ENCODE measurements at regions not wholly inside any gene's neighbourhood (a gene's known extent, or its start where the extent isn't known, plus 50 kb on each side); places are given as distances from the start of the nearest gene placed in this dataset.

DNA sequence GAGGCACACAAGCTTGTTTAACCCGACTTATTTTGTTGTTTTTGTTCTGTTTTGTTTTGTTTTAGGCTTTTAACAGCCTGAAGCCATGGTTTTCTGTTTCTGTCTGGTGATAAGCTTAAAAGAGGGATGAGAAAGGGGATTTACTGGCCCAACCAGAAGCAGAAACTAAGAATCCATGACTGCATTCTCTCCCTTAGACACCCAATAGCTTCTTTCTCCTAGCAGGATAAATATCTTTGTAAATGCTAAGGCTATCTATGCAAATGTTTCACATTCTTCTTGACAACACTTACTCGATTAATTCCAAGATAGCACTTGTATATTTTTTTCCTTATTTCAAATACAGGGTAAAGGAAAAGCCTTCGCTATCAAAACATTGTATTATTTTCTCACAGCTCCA is 53.7 kb upstream of the SMAD1 start:
- no peak for DNase-seq (ENCODE audit: low spot score)

DNA sequence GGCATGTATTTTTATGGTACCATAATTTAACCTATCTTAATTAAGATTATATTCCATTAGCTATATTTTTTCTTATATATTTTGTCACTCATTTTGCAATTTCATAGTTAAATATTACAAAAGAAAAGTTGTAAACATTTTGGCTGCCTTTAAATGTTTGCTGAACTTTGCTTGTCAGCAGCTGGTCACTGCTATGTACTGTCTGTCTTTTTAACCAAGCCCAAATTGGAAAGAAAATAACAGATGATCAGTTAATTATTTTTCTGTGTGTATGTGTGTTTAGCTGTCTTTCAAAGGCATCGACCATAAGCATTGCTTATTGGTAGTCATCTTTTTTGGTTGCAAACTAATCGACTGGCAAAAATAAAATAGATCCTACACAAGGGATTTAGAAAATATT is 54.4 kb upstream of the SMAD1 start:
- DNase-seq (ENCODE audit: low spot score) = no peak

DNA sequence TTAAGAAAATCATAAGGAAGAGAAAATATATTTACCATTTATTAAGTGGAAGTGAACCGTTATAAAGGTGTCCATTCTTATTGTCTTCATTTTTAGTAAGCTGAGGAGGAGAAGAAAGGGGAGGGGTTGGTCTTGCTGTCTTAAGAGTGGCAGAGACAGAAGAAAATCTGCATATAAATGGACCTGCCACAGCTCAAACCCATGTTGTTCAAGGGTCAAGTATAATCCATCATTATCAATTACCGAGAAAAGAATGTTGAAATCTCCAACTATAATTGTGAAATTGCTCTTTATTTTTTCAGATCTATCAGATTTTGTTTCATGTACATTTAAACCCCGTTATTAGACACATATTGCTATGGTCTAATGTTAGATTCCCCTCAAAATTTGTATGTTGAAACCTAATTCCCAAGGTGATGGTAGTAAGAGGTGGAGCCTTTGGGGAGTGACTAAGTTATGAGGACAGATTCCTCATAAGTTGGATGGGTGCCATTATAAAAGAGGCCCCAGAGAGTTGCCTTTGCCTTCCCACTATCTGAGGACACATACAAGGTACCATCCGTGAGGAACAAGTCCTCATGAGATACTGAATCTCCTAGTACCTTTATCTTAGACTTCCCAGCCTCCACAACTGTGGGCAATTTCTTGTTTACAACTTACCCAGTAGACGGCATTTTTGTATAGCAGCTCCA is 58.5 kb upstream of the SMAD1 start:
- DNase-seq (ENCODE audit: low spot score) = no peak

- DNase-seq (ENCODE audit: low spot score) = no peak
Observed at GRCh38 chr4:145420595-145421214, 60.9 kb upstream of the SMAD1 start.

DNA sequence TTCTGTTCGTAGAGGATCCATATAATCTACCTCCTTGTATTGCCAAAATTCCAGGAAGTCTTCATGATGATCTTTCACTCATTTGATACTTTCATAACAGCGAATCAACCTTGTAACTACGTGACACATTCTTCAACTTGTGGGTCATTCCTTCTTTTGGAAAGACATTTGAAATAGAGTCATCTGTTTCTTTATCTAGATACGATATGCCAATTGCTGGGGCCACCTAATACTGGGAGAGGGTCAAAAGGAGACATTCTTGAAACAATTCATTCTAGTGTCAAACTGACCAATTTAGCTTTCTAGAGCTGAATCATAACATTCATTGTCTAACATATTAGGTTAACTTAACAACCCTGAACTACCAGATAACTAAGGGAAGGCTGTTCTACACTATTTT is 62.9 kb upstream of the SMAD1 start:
- DNase-seq (ENCODE audit: low spot score) = no peak

DNA sequence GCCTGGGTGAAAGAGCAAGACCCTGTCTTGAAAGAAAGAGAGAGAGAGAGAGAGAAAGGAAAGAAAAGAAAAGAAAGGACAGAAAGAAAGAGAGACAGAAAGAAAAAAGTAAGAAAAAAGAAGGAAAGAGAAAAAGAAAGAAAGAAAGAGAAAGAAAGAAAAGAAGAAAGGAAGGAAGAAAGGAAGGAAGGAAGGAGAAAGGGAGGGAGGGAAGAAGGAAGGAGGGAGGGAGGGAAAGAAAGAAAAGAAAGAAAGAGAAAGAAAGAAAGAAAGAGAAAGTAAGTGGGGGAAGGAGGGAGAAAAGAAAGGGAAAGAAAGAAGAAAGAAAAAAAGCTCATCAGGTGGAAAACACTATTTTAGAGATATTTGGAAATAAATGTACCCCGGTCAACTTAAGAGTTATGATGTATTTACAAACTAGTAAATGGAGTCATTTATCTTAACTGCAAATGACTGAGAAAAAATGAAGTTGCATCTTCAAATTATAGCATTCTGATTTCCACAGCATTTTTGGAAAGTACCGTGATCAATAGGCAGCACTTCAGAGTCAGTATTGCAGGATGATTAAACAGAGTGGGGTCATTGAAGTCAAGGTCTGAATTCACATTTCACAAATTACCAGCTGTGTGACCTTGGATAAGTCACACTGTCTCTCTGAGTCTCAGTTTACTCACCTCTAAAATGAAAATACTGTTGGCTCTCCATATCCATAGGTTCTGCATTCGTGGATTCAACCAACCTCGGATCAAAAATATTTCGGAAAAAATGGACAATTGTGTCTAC is 64.1 kb upstream of the SMAD1 start:
- no peak for DNase-seq (ENCODE audit: low spot score)

GRCh38 chr4:145414841-145415240 is 66.8 kb upstream of the SMAD1 start:
- DNase-seq (ENCODE audit: low spot score) = no peak

DNA sequence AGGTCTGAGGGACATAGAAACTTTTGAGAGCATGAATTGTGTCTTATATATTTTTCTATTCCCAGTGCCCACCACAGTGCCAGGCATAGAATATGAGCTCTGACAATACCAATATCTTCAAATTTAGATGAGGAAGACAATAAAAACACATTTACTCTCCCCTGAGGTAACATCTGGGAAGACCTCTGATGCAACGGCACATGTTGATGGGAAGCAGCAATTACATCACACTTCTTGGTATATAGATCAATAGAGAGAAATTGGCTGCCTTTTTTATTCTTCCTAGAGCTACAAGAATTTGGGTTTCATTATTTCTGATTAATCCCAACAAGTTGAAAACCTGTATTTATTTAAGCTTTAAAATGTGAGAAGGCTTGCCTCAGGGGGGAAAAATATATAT is 67.4 kb upstream of the SMAD1 start:
- no peak for DNase-seq (ENCODE audit: low spot score)

DNA sequence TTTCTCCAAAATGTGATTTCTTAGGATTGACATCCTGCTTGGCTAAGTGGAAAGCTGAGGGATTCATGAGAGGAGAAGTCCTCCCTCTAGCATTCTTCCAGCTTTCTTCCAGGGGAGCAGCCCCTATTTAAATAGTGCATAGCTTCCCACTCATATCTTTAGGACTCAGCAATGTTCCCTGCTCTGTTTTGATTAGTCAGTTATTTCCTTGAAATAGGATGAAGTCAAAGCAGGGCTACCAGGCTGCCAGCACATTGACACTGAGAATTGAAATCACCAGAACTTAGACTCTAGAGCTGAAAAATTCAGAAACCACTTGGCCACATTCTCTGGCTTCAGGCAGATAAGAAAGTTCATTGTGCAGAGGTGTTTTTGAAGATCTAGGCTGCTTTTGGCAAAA is 74.7 kb upstream of the SMAD1 start:
- no peak for DNase-seq (ENCODE audit: low spot score)

- DNase-seq (ENCODE audit: low spot score) = no peak
Observed at GRCh38 chr4:145404761-145405160, 76.9 kb upstream of the SMAD1 start.

DNA sequence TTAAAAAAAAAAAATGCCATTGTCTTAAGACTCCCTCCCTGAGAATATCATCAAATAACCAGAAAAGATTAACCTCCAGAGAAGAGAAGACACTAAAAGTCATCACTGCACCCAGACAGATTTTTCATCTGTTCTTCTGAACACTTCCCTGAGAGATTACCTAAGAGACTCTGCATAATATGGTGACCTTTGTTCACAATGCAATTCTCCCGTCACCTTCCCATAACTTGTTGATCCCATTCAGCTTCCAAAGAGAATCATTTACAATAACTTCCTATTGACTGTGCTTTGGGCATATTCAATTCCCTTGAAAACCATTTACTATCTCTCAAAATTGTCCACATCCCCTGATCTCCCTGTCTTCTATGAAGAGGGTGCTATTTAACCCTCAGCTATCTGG is 85.1 kb upstream of the SMAD1 start:
- DNase-seq (ENCODE audit: low spot score) = no peak

- no peak for DNase-seq (ENCODE audit: low spot score)
Observed at GRCh38 chr4:145390571-145390970, 91.1 kb upstream of the SMAD1 start.

DNA sequence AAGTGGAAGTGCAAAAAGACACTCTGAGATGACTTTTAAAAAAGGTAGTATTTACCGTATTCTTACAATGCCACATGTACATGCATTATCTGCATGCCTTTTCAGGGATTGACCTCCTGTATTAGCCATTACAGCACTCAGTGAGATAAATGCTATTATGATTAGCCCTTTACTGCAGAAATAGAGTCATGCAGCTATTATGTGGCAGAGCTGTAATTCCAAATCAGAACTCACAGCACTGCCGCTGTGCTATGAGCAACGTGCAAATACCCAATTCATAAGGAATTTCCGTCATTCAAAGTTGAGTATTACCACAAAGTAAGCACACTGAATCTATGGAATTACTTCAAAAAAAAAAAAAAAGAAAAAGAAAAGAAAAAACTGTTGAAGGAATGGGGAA is 92.1 kb upstream of the SMAD1 start:
- no peak for DNase-seq (ENCODE audit: low spot score)

DNA sequence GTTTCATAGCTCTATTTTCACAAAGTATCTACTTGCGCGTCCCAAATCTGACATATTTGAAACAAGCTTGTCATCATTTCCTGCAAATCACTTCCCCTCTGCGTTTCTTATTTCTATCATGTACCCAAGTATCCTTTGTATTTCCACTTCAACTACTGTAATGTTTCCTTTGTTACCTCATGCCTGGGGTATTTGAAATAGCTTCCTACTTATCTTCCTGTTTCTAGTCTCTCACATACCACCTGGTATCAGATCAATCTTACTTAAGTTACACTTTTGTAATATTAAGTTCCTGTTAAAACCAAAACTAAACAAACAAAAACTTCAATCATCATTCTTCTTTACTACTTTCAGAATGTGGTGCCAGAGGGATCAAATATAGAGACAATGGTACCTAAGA is 93.6 kb upstream of the SMAD1 start:
- DNase-seq (ENCODE audit: low spot score) = no peak

DNA sequence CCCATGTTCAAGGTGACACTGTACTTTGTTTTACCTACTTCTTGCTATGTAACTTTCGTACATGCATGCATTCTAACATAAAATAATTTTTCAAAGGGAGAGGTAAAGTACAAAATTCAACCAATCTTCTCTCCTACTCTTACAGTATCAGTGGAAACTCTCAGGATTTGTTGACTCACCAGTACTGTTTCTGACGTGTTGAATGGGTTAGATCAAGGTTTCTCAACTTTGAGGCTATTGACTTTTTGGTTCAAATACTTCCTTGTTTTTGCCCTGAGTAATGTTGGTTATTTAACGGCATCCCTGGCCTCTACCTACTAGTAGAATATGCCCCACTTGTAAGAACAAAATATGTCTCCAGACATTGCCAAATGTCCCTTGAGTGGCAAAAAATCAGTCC is 94.6 kb upstream of the SMAD1 start:
- DNase-seq (ENCODE audit: low spot score) = no peak

GRCh38 chr4:145381163-145381562 is 100.5 kb upstream of the SMAD1 start:
- no peak for DNase-seq (ENCODE audit: low spot score)

DNA sequence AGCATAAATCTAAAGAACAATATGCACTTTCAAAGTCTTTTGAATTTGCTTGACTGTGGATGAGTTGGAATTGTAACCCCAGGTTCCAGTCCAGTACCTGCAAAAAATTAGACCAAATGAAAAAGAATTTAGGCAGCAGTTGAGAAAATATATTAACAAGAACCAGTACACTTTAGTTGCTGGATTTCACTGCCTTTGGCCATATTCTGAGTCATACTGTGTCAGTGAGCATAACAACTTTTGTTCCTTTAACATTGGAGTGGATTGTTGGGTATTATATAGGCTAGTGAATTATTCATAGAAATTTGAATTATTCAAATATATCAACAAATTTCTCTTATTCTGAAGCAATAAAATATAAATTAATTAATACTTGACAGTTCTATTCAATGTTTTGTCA is 101.5 kb upstream of the SMAD1 start:
- DNase-seq (ENCODE audit: low spot score) = no peak

- DNase-seq (ENCODE audit: low spot score) = no peak
Observed at GRCh38 chr4:145375416-145375815, 106.2 kb upstream of the SMAD1 start.

- DNase-seq (ENCODE audit: low spot score) = no peak
Observed at GRCh38 chr4:145352438-145353145, 129.1 kb upstream of the SMAD1 start.

GRCh38 chr4:145351922-145352321 is 129.7 kb upstream of the SMAD1 start:
- no peak for DNase-seq (ENCODE audit: low spot score)

DNA sequence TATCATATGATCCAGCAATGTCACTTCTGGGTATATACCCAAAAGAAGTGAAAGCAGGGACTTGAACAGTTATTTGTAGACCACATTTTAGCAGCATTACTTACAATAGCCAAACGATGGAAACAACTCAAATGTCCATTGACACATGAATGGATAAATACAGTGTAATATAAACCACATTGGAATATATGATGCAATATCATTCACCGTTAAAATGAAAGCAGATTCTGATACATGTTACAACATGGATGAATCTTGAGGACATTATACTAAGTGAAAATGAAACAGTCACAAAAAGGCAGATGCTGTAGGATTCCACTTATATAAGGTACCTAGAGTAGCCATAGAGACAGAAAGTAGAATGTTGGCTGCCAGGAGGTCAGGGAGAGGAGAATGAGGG is 130.5 kb upstream of the SMAD1 start:
- no peak for DNase-seq (ENCODE audit: low spot score)

DNA sequence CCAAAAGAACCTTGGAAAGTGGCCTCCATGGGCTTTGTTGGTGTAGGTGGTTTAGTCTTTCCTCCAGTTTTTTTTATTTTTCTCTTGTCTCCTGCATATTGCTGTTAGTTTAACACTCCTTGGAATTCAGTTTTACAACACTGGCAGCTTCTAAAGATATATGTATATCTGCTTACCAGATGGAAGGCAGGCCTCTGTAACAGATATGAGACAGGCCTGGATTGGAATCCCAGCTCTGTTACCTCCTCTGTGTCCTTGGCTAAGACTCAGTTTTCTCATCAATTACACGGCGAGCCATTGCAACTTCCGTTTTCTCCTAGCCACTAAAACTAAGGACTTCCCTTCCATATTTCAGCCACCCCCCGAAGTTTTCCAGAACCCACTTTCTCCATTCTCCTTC is 133.4 kb upstream of the SMAD1 start:
- no peak for DNase-seq (ENCODE audit: low spot score)

DNA sequence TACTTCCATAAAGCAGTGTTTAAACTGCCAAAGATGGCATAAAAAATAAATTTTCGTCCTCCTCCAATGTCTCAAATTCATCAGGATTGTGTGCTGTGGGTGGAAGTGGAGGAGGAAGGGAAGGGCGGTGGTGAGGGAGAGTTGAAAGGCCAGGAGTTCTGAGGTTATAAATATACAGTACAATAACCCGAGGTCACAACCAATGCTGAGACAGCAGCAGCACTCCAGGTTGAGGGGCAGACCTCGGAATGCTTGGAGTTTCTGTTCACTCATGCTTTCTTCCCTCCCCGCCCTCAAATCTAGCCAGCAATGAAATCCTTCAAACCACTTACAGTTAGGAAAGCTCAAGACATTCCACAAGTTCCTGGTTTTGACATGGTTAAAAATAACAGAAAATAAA is 134.0 kb upstream of the SMAD1 start:
- no peak for DNase-seq (ENCODE audit: low spot score)

All from hematopoietic multipotent progenitor cell treated with erythropoietin and hydrocortisone succinate and interleukin-3 and kit ligand, for 17 days (in vitro differentiated cells).